OCI-LY3 (cell line): ENCODE measurements at regions not wholly inside any gene's neighbourhood (a gene's known extent, or its start where the extent isn't known, plus 50 kb on each side); places are given as distances from the start of the nearest gene placed in this dataset.

Source experiments
- H2AFZ ChIP-seq: fragments of 200-600, 300-600 bp; shearing (Covaris generic); 2 replicates; pipeline ENCODE4 v1.6.0; 2014; ENCODE audit warnings: antibody characterized with exemption, low read depth, low read length
- H3K27ac ChIP-seq: fragments of 200-600, 300-600 bp; sonication (generic); 2 replicates; pipeline ENCODE4 v1.5.1; 2014; ENCODE audit warnings: mild to moderate bottlenecking, low read length, moderate library complexity, mixed read lengths
- H3K27me3 ChIP-seq: fragments of 200-600, 300-600 bp; sonication (generic); 2 replicates; pipeline ENCODE4 v1.6.1; 2014; ENCODE audit warnings: low read depth, low read length, mixed read lengths
- H3K36me3 ChIP-seq: fragments of 200-600, 300-600 bp; sonication (generic); replicated peaks from 2 replicates; pipeline ENCODE3; 2014; ENCODE audit warnings: low read depth, low read length, mixed read lengths
- H3K4me1 ChIP-seq: fragments of 300-600, 200-600 bp; sonication (generic); 2 replicates; pipeline ENCODE4 v1.6.1; 2014; ENCODE audit warnings: low read length, mixed read lengths
- H3K4me2 ChIP-seq: fragments of 200-600, 300-600 bp; sonication (generic); 2 replicates; pipeline ENCODE4 v1.6.1; 2014; ENCODE audit warnings: low read length, mixed read lengths
- H3K4me3 ChIP-seq: fragments of 300-600, 200-600 bp; sonication (generic); 2 replicates; pipeline ENCODE4 v1.5.1; 2014; ENCODE audit warnings: antibody characterized with exemption, mild to moderate bottlenecking, low read length, moderate library complexity
- H3K79me2 ChIP-seq: fragments of 300-600, 200-600 bp; shearing (Covaris generic); 2 replicates; pipeline ENCODE4 v1.6.1; 2014; ENCODE audit warnings: mild to moderate bottlenecking, low read length, mixed read lengths
- H3K9ac ChIP-seq: fragments of 300-600, 200-600 bp; shearing (Covaris generic); 2 replicates; pipeline ENCODE4 v1.6.0; 2014; ENCODE audit warnings: mild to moderate bottlenecking, low read length, moderate library complexity
- H3K9me3 ChIP-seq: fragments of 200-600, 300-600 bp; shearing (Covaris generic); 2 replicates; pipeline ENCODE4 v1.6.1; 2014; ENCODE audit warnings: low read length, mixed read lengths; ENCODE audit not compliant: insufficient read depth
- H4K20me1 ChIP-seq: fragments of 200-600, 300-600 bp; sonication (generic); 2 replicates; pipeline ENCODE4 v1.6.1; 2016; ENCODE audit warnings: low read length, mixed read lengths; ENCODE audit not compliant: insufficient read depth
- CTCF ChIP-seq: fragments of 200-600, 300-600 bp; sonication (generic); IDR thresholded peaks from 2 replicates; pipeline ENCODE4 v1.5.1; 2014; ENCODE audit warnings: antibody characterized with exemption, low read length, low read depth
- EZH2phosphoT487 ChIP-seq: fragments of 200-600 bp; shearing (Covaris generic); IDR thresholded peaks from 2 replicates; pipeline ENCODE4 v1.6.1; 2018; ENCODE audit warnings: antibody characterized with exemption, mixed run types, low read depth

GRCh38 chr13:61202042-61202441 lies 213.6 kb downstream of the PCDH20 start:
- H3K27me3 ChIP-seq, result no peaks in the 10 kb centered on the region
- no peaks in the 10 kb centered on the region for H4K20me1 ChIP-seq
- no peak overlapping the region for H3K4me3 ChIP-seq
- TF ChIP-seq CTCF, result no peak
- no peak for TF ChIP-seq EZH2phosphoT487
- H3K27ac ChIP-seq, result no peak overlapping the region
- peaks cover 13% of the 10 kb centered on the region for H3K4me1 ChIP-seq
- H3K9me3 ChIP-seq, result no peaks in the 10 kb centered on the region
- no peak overlapping the region for H2AFZ ChIP-seq
- H3K36me3 ChIP-seq, result no peaks in the 10 kb centered on the region
- no peak overlapping the region for H3K4me2 ChIP-seq
- H3K79me2 ChIP-seq, result no peaks in the 10 kb centered on the region
- no peak overlapping the region for H3K9ac ChIP-seq

GRCh38 chr13:61192826-61193225 lies 222.8 kb downstream of the PCDH20 start:
- H3K4me1 ChIP-seq, result peaks cover 6% of the 10 kb centered on the region
- TF ChIP-seq CTCF (no peak), EZH2phosphoT487 (no peak)

GRCh38 chr13:61188057-61188456 lies 227.6 kb downstream of the PCDH20 start:
- no peak overlapping the region for H3K4me2 ChIP-seq
- H3K27me3 ChIP-seq, result no peaks in the 10 kb centered on the region
- H3K9me3 ChIP-seq, result no peaks in the 10 kb centered on the region
- H3K4me3 ChIP-seq, result no peak overlapping the region
- peaks cover 12% of the 10 kb centered on the region for H3K4me1 ChIP-seq
- no peak overlapping the region for H3K27ac ChIP-seq
- no peak overlapping the region for H3K9ac ChIP-seq
- H2AFZ ChIP-seq, result no peak overlapping the region
- H3K79me2 ChIP-seq, result no peaks in the 10 kb centered on the region
- no peaks in the 10 kb centered on the region for H4K20me1 ChIP-seq
- H3K36me3 ChIP-seq, result no peaks in the 10 kb centered on the region
- TF ChIP-seq CTCF (no peak), EZH2phosphoT487 (no peak)

More at GRCh38 chr13:61192826-61193225, 222.8 kb downstream of the PCDH20 start:
- Histone ChIP-seq H3K27ac (no peak overlapping the region), H2AFZ (no peak overlapping the region), H3K9ac (no peak overlapping the region), H3K4me2 (no peak overlapping the region), H4K20me1 (no peaks in the 10 kb centered on the region), H3K79me2 (no peaks in the 10 kb centered on the region), H3K36me3 (no peaks in the 10 kb centered on the region), H3K9me3 (no peaks in the 10 kb centered on the region), H3K27me3 (no peaks in the 10 kb centered on the region), H3K4me3 (no peak overlapping the region)

- Histone ChIP-seq H3K36me3 (no peaks in the 10 kb centered on the region), H3K27me3 (no peaks in the 10 kb centered on the region), H3K79me2 (no peaks in the 10 kb centered on the region), H3K9me3 (no peaks in the 10 kb centered on the region), H4K20me1 (no peaks in the 10 kb centered on the region), H3K4me1 (peaks cover 18% of the 10 kb centered on the region), H3K9ac (no peak overlapping the region), H2AFZ (no peak overlapping the region), H3K4me2 (no peak overlapping the region), H3K27ac (no peak overlapping the region), H3K4me3 (no peak overlapping the region)
- TF ChIP-seq CTCF, result no peak
- no peak for TF ChIP-seq EZH2phosphoT487
Observed at GRCh38 chr13:61187471-61187870, 228.2 kb downstream of the PCDH20 start.
